ENCODE measurements at regions not wholly inside any gene's neighbourhood (a gene's known extent, or its start where the extent isn't known, plus 50 kb on each side); places are given as distances from the start of the nearest gene placed in this dataset.

- Histone ChIP-seq H3K27me3 (ENCODE audit: insufficient read depth, poor library complexity, severe bottlenecking) (no peaks in the 10 kb centered on the region), H3K27ac (replicated peaks) (no peak overlapping the region), H3K4me3 (replicated peaks; ENCODE audit: insufficient read depth, low read length) (no peak overlapping the region)
- TF ChIP-seq REST (IDR thresholded peaks at IDR 0.05; ENCODE audit: insufficient replicate concordance, low read depth) (no peak), POLR2AphosphoS5 (IDR thresholded peaks at IDR 0.05; ENCODE audit: low read depth) (no peak), SPI1 (IDR thresholded peaks at IDR 0.05; ENCODE audit: borderline replicate concordance, low read depth) (no peak)
- DNase-seq (ENCODE audit: low read depth in 1 of 2, low spot score in 1 of 2): no peak
Measured at GRCh38 chr1:227432981-227433380, 114.7 kb upstream of the CDC42BPA start.

- DNase-seq (ENCODE audit: low read depth in 1 of 2, low spot score in 1 of 2): no peak
- H3K27ac ChIP-seq (replicated peaks): no peak overlapping the region
- H3K27me3 ChIP-seq (ENCODE audit: insufficient read depth, poor library complexity, severe bottlenecking): no peaks in the 10 kb centered on the region
- no peak overlapping the region for H3K4me3 ChIP-seq (replicated peaks; ENCODE audit: insufficient read depth, low read length)
- no peak for TF ChIP-seq SPI1 (IDR thresholded peaks at IDR 0.05; ENCODE audit: borderline replicate concordance, low read depth)
- no peak for TF ChIP-seq GABPA (IDR thresholded peaks at IDR 0.05; ENCODE audit: low read depth)
- TF ChIP-seq POLR2AphosphoS5 (IDR thresholded peaks at IDR 0.05; ENCODE audit: low read depth): no peak
- TF ChIP-seq REST (IDR thresholded peaks at IDR 0.05; ENCODE audit: insufficient replicate concordance, low read depth): no peak
Measured at GRCh38 chr1:227432181-227432535, 113.9 kb upstream of the CDC42BPA start.

- no peak overlapping the region for H3K4me3 ChIP-seq (replicated peaks; ENCODE audit: insufficient read depth, low read length)
- TF ChIP-seq SPI1 (IDR thresholded peaks at IDR 0.05; ENCODE audit: borderline replicate concordance, low read depth) (no peak), GABPA (IDR thresholded peaks at IDR 0.05; ENCODE audit: low read depth) (no peak), POLR2AphosphoS5 (IDR thresholded peaks at IDR 0.05; ENCODE audit: low read depth) (no peak), REST (IDR thresholded peaks at IDR 0.05; ENCODE audit: insufficient replicate concordance, low read depth) (no peak), CTCF (IDR thresholded peaks at IDR 0.05; ENCODE audit: insufficient read depth, low read length) (no peak)
- no peaks in the 10 kb centered on the region for H3K27me3 ChIP-seq (ENCODE audit: insufficient read depth, poor library complexity, severe bottlenecking)
- no peak overlapping the region for H3K27ac ChIP-seq (replicated peaks)
- no peak for DNase-seq (ENCODE audit: low read depth in 1 of 2, low spot score in 1 of 2)
Measured at GRCh38 chr1:227429447-227430359, 111.4 kb upstream of the CDC42BPA start.

DNA sequence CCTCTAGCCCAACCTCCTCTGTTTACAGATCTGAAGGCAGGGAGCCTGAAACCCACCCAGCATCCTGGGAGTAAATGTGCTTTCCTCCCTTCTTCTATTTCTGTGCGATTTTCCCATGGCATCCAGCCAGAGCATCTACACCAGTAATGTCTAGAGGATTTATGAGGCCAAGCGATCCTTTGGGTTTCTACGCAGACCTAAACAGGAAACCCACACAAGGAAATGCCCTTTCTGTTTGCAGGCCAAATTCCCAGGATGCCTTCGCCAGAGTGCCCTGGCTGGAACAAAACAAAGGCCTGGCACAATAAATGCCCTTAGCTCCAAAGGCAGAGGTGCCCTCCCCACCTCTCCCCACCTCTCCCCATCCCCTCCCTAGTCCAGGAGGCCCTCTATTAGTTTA lies 110.5 kb upstream of the CDC42BPA start:
- Histone ChIP-seq H3K4me3 (replicated peaks; ENCODE audit: insufficient read depth, low read length) (no peak overlapping the region), H3K27me3 (ENCODE audit: insufficient read depth, poor library complexity, severe bottlenecking) (no peaks in the 10 kb centered on the region), H3K27ac (replicated peaks) (no peak overlapping the region)
- DNase-seq (ENCODE audit: low read depth in 1 of 2, low spot score in 1 of 2): no peak
- TF ChIP-seq GABPA (IDR thresholded peaks at IDR 0.05; ENCODE audit: low read depth): no peak
- TF ChIP-seq SPI1 (IDR thresholded peaks at IDR 0.05; ENCODE audit: borderline replicate concordance, low read depth): no peak
- TF ChIP-seq REST (IDR thresholded peaks at IDR 0.05; ENCODE audit: insufficient replicate concordance, low read depth): no peak
- no peak for TF ChIP-seq POLR2AphosphoS5 (IDR thresholded peaks at IDR 0.05; ENCODE audit: low read depth)

All from HL-60 (cell line).